HG03469 (cell line): ENCODE measurements at regions not wholly inside any gene's neighbourhood (a gene's known extent, or its start where the extent isn't known, plus 50 kb on each side); places are given as distances from the start of the nearest gene placed in this dataset.

Experiments used
- ATAC-seq: cut with Tn5 transposase; IDR thresholded peaks from one replicate; pipeline ENCODE4 v1.9.1; 2021; ENCODE audit warnings: mild to moderate bottlenecking, moderate library complexity, moderate number of reproducible peaks; ENCODE audit not compliant: unreplicated experiment

- no peak for ATAC-seq
Measured at GRCh38 chrY:21149971-21150370, 361.2 kb upstream of the RBMY1B start.

- ATAC-seq, result no peak
Measured at GRCh38 chrY:21169821-21170220, 341.3 kb upstream of the RBMY1B start.

- no peak for ATAC-seq
Measured at GRCh38 chrY:21174697-21175463, 336.3 kb upstream of the RBMY1B start.

GRCh38 chrY:21175505-21175904 lies 335.6 kb upstream of the RBMY1B start:
- ATAC-seq, result no peak

- no peak for ATAC-seq
Measured at GRCh38 chrY:21177306-21177800, 333.8 kb upstream of the RBMY1B start.

GRCh38 chrY:21178281-21178680 lies 332.9 kb upstream of the RBMY1B start:
- ATAC-seq, result no peak

GRCh38 chrY:21180921-21181320 lies 330.2 kb upstream of the RBMY1B start:
- ATAC-seq, result no peak

- no peak for ATAC-seq
Measured at GRCh38 chrY:21184271-21184670, 326.9 kb upstream of the RBMY1B start.

GRCh38 chrY:21185419-21186105 lies 325.6 kb upstream of the RBMY1B start:
- no peak for ATAC-seq

GRCh38 chrY:21192694-21193093 lies 318.4 kb upstream of the RBMY1B start:
- no peak for ATAC-seq

- ATAC-seq, result no peak
Measured at GRCh38 chrY:21200246-21200645, 310.9 kb upstream of the RBMY1B start.

- ATAC-seq, result peak; percentile 90
Measured at GRCh38 chrY:21227849-21228248, 283.3 kb upstream of the RBMY1B start.

GRCh38 chrY:21240221-21240620 lies 270.9 kb upstream of the RBMY1B start:
- ATAC-seq, result peak; percentile 97

- ATAC-seq, result no peak
Measured at GRCh38 chrY:21240662-21241310, 270.4 kb upstream of the RBMY1B start.

GRCh38 chrY:21242793-21243192 lies 268.3 kb upstream of the RBMY1B start:
- no peak for ATAC-seq

GRCh38 chrY:21246780-21247179 lies 264.4 kb upstream of the RBMY1B start:
- no peak for ATAC-seq

GRCh38 chrY:21248591-21248990 lies 262.5 kb upstream of the RBMY1B start:
- no peak for ATAC-seq

- ATAC-seq, result no peak
Measured at GRCh38 chrY:21253455-21254248, 257.5 kb upstream of the RBMY1B start.

- no peak for ATAC-seq
Measured at GRCh38 chrY:21254476-21254875, 256.7 kb upstream of the RBMY1B start.

- peak; percentile 71 for ATAC-seq
Measured at GRCh38 chrY:21256820-21257219, 254.3 kb upstream of the RBMY1B start.

- ATAC-seq, result no peak
Measured at GRCh38 chrY:21259707-21260106, 251.4 kb upstream of the RBMY1B start.
